Activated T-helper 2 cell treated with anti-CD3 and anti-CD28 coated beads, Interferon-gamma antibody, Interleukin-2, Interleukin-4, amounts not matched to agents 10 μg/mL and 5 μg/mL and 100 μg/mL, durations not matched to agents 14 hours and 24 hours and 36 hours (primary cell): ENCODE measurements at regions not wholly inside any gene's neighbourhood (a gene's known extent, or its start where the extent isn't known, plus 50 kb on each side); places are given as distances from the start of the nearest gene placed in this dataset.

Source experiments
- DNase-seq: peaks from one replicate; pipeline ENCODE4 v3.0.0; 2021; ENCODE audit warnings: low spot score
- H3K27ac Mint-ChIP-seq: one replicate; pipeline ENCODE4 v1.8.0; 2021; ENCODE audit warnings: mixed read lengths
- H3K27me3 Mint-ChIP-seq: one replicate; pipeline ENCODE4 v1.8.0; 2021; ENCODE audit warnings: low read depth, mixed read lengths
- H3K36me3 Mint-ChIP-seq: one replicate; pipeline ENCODE4 v1.8.0; 2021; ENCODE audit warnings: low read depth, mixed read lengths
- H3K4me1 Mint-ChIP-seq: one replicate; pipeline ENCODE4 v1.8.0; 2021; ENCODE audit warnings: low read depth, mixed read lengths
- H3K4me3 Mint-ChIP-seq: one replicate; pipeline ENCODE4 v1.8.0; 2021; ENCODE audit warnings: low read depth, mild to moderate bottlenecking, moderate library complexity, mixed read lengths
- H3K9me3 Mint-ChIP-seq: one replicate; pipeline ENCODE4 v1.8.0; 2021; ENCODE audit warnings: mixed read lengths
- intact Hi-C: fragments of 100-400 bp; cut with micrococcal nuclease; formaldehyde crosslinking; loops from one replicate; pipeline ENCODE4 v1.15.1; 2023

GRCh38 chr1:163875927-163876320, 554.2 kb downstream of the NUF2 start:
- H3K4me3 Mint-ChIP-seq: no peak overlapping the region
- H3K27ac Mint-ChIP-seq: no peak overlapping the region
- peaks cover 20% of the 10 kb centered on the region for H3K9me3 Mint-ChIP-seq
- no peaks in the 10 kb centered on the region for H3K36me3 Mint-ChIP-seq
- DNase-seq: no peak
- H3K4me1 Mint-ChIP-seq: no peaks in the 10 kb centered on the region
- no peaks in the 10 kb centered on the region for H3K27me3 Mint-ChIP-seq
- intact Hi-C loops: no loop called here

- Mint-ChIP-seq H3K27me3 (no peaks in the 10 kb centered on the region), H3K9me3 (peaks cover 20% of the 10 kb centered on the region), H3K4me3 (no peak overlapping the region), H3K27ac (no peak overlapping the region), H3K36me3 (no peaks in the 10 kb centered on the region), H3K4me1 (no peaks in the 10 kb centered on the region)
- intact Hi-C loops: no loop called here
- DNase-seq: no peak
These were observed 554.8 kb downstream of the NUF2 start for GRCh38 chr1:163876546-163876945.

- H3K4me3 Mint-ChIP-seq: no peak overlapping the region
- intact Hi-C loops: no loop called here
- no peak for DNase-seq
- no peaks in the 10 kb centered on the region for H3K36me3 Mint-ChIP-seq
- H3K4me1 Mint-ChIP-seq: no peaks in the 10 kb centered on the region
- H3K27me3 Mint-ChIP-seq: no peaks in the 10 kb centered on the region
- peaks cover 20% of the 10 kb centered on the region for H3K9me3 Mint-ChIP-seq
- no peak overlapping the region for H3K27ac Mint-ChIP-seq
These were observed 555.3 kb downstream of the NUF2 start for GRCh38 chr1:163877016-163877415.

DNA sequence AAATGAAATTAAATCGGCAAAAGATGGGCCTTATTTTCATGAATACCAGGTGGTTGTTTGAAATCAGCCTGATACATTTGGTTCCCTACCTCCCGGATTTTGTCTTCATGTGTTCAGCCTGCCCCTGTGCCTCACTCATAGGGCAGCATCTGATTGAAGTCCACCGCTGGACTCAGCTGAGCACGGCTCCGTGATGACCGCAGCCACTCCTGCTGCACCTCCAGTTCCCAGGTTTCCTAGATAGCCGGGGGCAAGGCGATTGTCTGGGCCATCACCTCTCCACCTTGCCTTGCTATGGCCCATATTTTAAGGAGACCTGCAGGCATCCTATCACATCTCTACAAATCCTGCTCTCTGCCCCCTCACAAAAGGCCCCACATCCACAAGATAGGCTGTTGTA, 563.8 kb downstream of the NUF2 start:
- H3K9me3 Mint-ChIP-seq: no peaks in the 10 kb centered on the region
- H3K4me3 Mint-ChIP-seq: no peak overlapping the region
- H3K36me3 Mint-ChIP-seq: no peaks in the 10 kb centered on the region
- no peaks in the 10 kb centered on the region for H3K4me1 Mint-ChIP-seq
- H3K27me3 Mint-ChIP-seq: no peaks in the 10 kb centered on the region
- DNase-seq: no peak
- intact Hi-C loops: no loop called here
- no peak overlapping the region for H3K27ac Mint-ChIP-seq

DNA sequence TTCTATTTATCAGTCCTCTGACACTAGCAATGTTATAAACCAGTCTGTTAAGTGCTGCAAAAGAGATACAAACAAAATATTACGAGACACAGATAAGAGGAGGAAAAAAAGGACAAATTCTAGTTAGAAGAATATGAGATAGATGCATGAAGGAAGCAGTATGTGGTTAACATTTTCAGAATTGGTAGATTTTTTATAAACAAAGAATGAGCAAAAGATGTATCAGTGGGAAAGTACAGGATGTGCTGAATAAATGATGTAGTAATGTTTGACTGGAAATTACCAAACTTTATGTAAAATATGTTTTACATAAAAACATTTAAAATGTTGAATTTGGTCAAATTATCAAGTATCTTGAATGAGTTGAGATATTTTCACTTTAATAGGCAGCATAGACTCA, 574.2 kb downstream of the NUF2 start:
- intact Hi-C loops: no loop called here
- Mint-ChIP-seq H3K9me3 (peaks cover 11% of the 10 kb centered on the region), H3K27me3 (no peaks in the 10 kb centered on the region), H3K4me3 (no peak overlapping the region), H3K36me3 (no peaks in the 10 kb centered on the region), H3K27ac (no peak overlapping the region), H3K4me1 (no peaks in the 10 kb centered on the region)
- no peak for DNase-seq

GRCh38 chr1:163897412-163898155, 575.8 kb downstream of the NUF2 start:
- intact Hi-C loops: no loop called here
- Mint-ChIP-seq H3K9me3 (peaks cover 20% of the 10 kb centered on the region), H3K27me3 (no peaks in the 10 kb centered on the region), H3K27ac (no peak overlapping the region), H3K4me1 (no peaks in the 10 kb centered on the region), H3K4me3 (no peak overlapping the region), H3K36me3 (no peaks in the 10 kb centered on the region)
- DNase-seq: no peak

DNA sequence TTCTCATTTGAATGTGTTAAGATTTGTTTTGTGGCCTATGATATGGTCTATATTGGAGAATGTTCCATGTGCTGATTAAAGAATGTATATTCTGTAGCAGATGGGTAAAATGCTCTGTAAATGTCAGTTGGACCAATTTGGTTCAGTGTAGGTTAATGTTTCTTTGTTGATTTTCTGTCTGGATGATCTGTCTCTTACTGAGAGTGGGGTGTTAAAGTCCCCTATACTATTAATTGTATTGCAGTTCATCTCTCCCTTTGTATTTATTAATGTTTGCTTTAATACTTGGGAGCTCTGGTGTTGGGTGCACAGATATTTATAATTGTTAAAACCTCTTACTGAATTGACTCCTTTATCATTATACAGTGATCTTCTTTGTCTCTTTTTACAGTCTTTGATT, 584.5 kb downstream of the NUF2 start:
- Mint-ChIP-seq H3K9me3 (peaks cover 38% of the 10 kb centered on the region), H3K27ac (no peak overlapping the region), H3K4me1 (no peaks in the 10 kb centered on the region), H3K4me3 (no peak overlapping the region), H3K27me3 (no peaks in the 10 kb centered on the region), H3K36me3 (no peaks in the 10 kb centered on the region)
- no peak for DNase-seq
- intact Hi-C loops: no loop called here

DNA sequence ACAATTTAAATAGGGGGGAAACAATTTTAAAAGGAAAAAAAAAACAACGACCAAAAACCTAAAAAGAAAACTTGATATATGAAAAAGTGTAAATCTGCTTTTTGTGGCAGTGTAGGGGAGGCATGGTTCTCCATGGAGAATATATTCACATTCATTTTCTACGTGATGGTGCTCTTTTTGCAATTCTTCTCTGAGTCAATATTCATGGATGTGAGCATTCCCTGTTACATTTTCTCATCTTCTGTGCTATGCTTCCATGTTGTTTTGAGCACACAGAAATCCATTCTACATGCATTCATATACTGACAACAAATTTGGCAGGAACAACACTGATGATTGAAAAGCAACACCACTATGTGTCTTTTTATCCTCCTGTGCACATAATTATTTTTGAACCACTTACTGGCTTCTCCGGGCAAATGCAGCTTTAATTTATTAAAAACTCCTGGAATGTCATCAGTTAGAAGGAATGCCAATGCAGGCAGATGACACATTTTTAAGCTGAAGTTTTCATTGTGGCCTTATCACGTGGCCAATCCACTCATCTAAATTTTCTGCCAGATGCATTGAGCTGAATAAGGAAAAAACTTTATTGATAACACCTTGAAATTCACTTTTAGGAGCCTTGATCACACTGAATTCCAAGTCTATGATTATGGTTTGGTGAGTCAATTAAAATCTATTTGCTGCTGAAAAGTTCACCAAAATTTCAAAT, 590.6 kb downstream of the NUF2 start:
- Mint-ChIP-seq H3K27me3 (no peaks in the 10 kb centered on the region), H3K27ac (no peak overlapping the region), H3K4me3 (no peak overlapping the region), H3K36me3 (no peaks in the 10 kb centered on the region), H3K9me3 (peaks cover 32% of the 10 kb centered on the region), H3K4me1 (peaks cover 1% of the 10 kb centered on the region)
- intact Hi-C loops: no loop called here
- no peak for DNase-seq

- H3K27me3 Mint-ChIP-seq: no peaks in the 10 kb centered on the region
- peaks cover 11% of the 10 kb centered on the region for H3K9me3 Mint-ChIP-seq
- no peak overlapping the region for H3K27ac Mint-ChIP-seq
- intact Hi-C loops: no loop called here
- H3K4me1 Mint-ChIP-seq: peaks cover 1% of the 10 kb centered on the region
- no peaks in the 10 kb centered on the region for H3K36me3 Mint-ChIP-seq
- DNase-seq: no peak
- H3K4me3 Mint-ChIP-seq: no peak overlapping the region
These were observed 593.1 kb downstream of the NUF2 start for GRCh38 chr1:163914785-163915413.

GRCh38 chr1:163922743-163923201, 601.0 kb downstream of the NUF2 start:
- intact Hi-C loops: no loop called here
- DNase-seq: no peak
- no peaks in the 10 kb centered on the region for H3K4me1 Mint-ChIP-seq
- peaks cover 8% of the 10 kb centered on the region for H3K9me3 Mint-ChIP-seq
- H3K27me3 Mint-ChIP-seq: no peaks in the 10 kb centered on the region
- no peaks in the 10 kb centered on the region for H3K36me3 Mint-ChIP-seq
- no peak overlapping the region for H3K4me3 Mint-ChIP-seq
- H3K27ac Mint-ChIP-seq: no peak overlapping the region

- Mint-ChIP-seq H3K4me1 (no peaks in the 10 kb centered on the region), H3K27me3 (no peaks in the 10 kb centered on the region), H3K9me3 (peaks cover 11% of the 10 kb centered on the region), H3K36me3 (no peaks in the 10 kb centered on the region), H3K27ac (no peak overlapping the region), H3K4me3 (no peak overlapping the region)
- no peak for DNase-seq
- intact Hi-C loops: no loop called here
These were observed 602.3 kb downstream of the NUF2 start for GRCh38 chr1:163924041-163924440.

DNA sequence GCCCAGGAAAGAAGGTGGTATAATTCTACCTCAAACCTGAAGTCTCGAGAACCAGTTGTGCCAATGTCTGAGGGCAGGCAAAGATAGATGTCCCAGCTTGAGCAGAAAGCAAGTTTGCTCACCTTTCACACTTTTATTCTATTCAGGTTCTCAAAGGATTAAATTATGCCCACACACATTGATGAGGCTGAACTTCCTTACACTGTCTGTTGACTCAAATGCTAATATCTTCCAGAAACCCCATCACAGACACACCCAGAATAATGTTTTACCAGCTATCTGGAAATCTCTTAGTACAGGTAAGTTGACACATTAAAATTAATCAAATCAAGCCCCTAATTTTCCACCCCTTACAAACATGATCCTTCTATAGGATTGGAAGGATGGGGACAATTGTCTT, 605.7 kb downstream of the NUF2 start:
- intact Hi-C loops: no loop called here
- H3K27ac Mint-ChIP-seq: no peak overlapping the region
- H3K36me3 Mint-ChIP-seq: no peaks in the 10 kb centered on the region
- no peak for DNase-seq
- H3K27me3 Mint-ChIP-seq: no peaks in the 10 kb centered on the region
- H3K4me1 Mint-ChIP-seq: no peaks in the 10 kb centered on the region
- H3K9me3 Mint-ChIP-seq: peaks cover 16% of the 10 kb centered on the region
- no peak overlapping the region for H3K4me3 Mint-ChIP-seq

DNA sequence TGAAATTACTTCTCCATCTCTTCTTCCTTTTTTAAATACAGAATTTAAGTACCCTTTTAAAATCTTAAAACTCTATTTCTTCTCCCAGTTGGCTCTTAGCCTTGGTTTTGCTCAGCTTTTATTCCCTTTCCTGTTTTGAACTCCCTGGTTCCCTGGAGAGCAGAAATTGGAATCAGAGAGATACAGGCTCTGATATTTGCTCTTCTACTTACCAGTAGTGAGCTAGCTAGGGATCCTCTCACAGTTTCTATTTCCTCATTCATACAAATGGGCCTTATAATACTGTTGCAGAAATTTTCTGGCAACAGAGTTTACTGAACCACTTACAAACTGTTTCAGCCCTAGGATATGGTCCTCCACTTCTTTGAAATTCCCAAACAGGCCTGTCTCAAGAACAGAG, 606.3 kb downstream of the NUF2 start:
- intact Hi-C loops: no loop called here
- no peaks in the 10 kb centered on the region for H3K36me3 Mint-ChIP-seq
- no peak overlapping the region for H3K27ac Mint-ChIP-seq

More for the DNA sequence above, 606.3 kb downstream of the NUF2 start:
- DNase-seq: no peak
- H3K27me3 Mint-ChIP-seq: no peaks in the 10 kb centered on the region
- no peaks in the 10 kb centered on the region for H3K4me1 Mint-ChIP-seq
- H3K4me3 Mint-ChIP-seq: no peak overlapping the region
- H3K9me3 Mint-ChIP-seq: peaks cover 16% of the 10 kb centered on the region
